Spinal cord (tissue), 9 donors: ENCODE measurements at regions not wholly inside any gene's neighbourhood (a gene's known extent, or its start where the extent isn't known, plus 50 kb on each side); places are given as distances from the start of the nearest gene placed in this dataset.

Source experiments
- DNase-seq, 6 donors: peaks; one replicate each; pipeline versions ENCODE4 v3.0.0 to v3.0.0-alpha.2; 2013 to 2015; ENCODE audit warnings: low spot score in 6 of 6, low read depth in 4 of 6
- H3K27ac ChIP-seq: one replicate; pipeline ENCODE4 v1.5.1; 2013; ENCODE audit warnings: low read depth, low read length, control low read depth
- H3K27me3 ChIP-seq: one replicate; pipeline ENCODE4 v1.6.1; 2013; ENCODE audit warnings: low read length; ENCODE audit not compliant: control insufficient read depth, insufficient read depth
- H3K36me3 ChIP-seq: one replicate; pipeline ENCODE4 v1.6.1; 2013; ENCODE audit warnings: low read length; ENCODE audit not compliant: control insufficient read depth, insufficient read depth
- H3K4me1 ChIP-seq: one replicate; pipeline ENCODE4 v1.6.1; 2013; ENCODE audit warnings: low read length; ENCODE audit not compliant: control insufficient read depth, insufficient read depth
- H3K4me3 ChIP-seq: one replicate; pipeline ENCODE4 v1.5.1; 2013; ENCODE audit warnings: low read depth, low read length, control low read depth
- H3K9me3 ChIP-seq: one replicate; pipeline ENCODE4 v1.6.1; 2013; ENCODE audit warnings: low read length; ENCODE audit not compliant: control insufficient read depth, insufficient read depth
- WGBS: methylation state at CpG from one replicate; pipeline ENCODE4 v1.1.5; 2013; ENCODE audit warnings: missing lambda C conversion rate; ENCODE audit not compliant: insufficient coverage; 5-methylcytosine and 5-hydroxymethylcytosine counted together
- donor health status: healthy.

- no peaks in the 10 kb centered on the region for H3K4me1 ChIP-seq
- DNase-seq = no peak
- H3K27ac ChIP-seq = no peak overlapping the region
- no peaks in the 10 kb centered on the region for H3K36me3 ChIP-seq
- 93% methylated on average over 2 of the region's 3 CpGs for WGBS
- H3K4me3 ChIP-seq = no peak overlapping the region
- H3K27me3 ChIP-seq = no peaks in the 10 kb centered on the region
- H3K9me3 ChIP-seq = no peaks in the 10 kb centered on the region
Measured at GRCh38 chr10:23813687-23814086, 374.8 kb downstream of the OTUD1 start.

GRCh38 chr10:23818484-23818883 lies 379.6 kb downstream of the OTUD1 start:
- H3K4me1 ChIP-seq = no peaks in the 10 kb centered on the region
- H3K4me3 ChIP-seq = no peak overlapping the region
- H3K27ac ChIP-seq = no peak overlapping the region
- no peaks in the 10 kb centered on the region for H3K9me3 ChIP-seq
- no CpG with 5 or more reads among the region's 3 CpGs for WGBS
- H3K27me3 ChIP-seq = no peaks in the 10 kb centered on the region
- H3K36me3 ChIP-seq = no peaks in the 10 kb centered on the region
- no peak for DNase-seq

- DNase-seq = peak in 1 of 6 donors; percentile 57
- Histone ChIP-seq H3K36me3 (no peaks in the 10 kb centered on the region), H3K4me3 (no peak overlapping the region), H3K9me3 (no peaks in the 10 kb centered on the region), H3K4me1 (no peaks in the 10 kb centered on the region), H3K27me3 (no peaks in the 10 kb centered on the region), H3K27ac (no peak overlapping the region)
- WGBS = no CpG with 5 or more reads among the region's 3 CpGs
Measured at GRCh38 chr10:23820792-23821191, 381.9 kb downstream of the OTUD1 start.

- no peaks in the 10 kb centered on the region for H3K9me3 ChIP-seq
- no peak for DNase-seq
- WGBS = 100% methylated on average over 1 of the region's 4 CpGs
Measured at GRCh38 chr10:23824822-23825221, 384.1 kb upstream of the KIAA1217 start.

GRCh38 chr10:23826421-23826820 lies 382.5 kb upstream of the KIAA1217 start:
- Histone ChIP-seq H3K27me3 (no peaks in the 10 kb centered on the region), H3K4me3 (no peak overlapping the region), H3K36me3 (no peaks in the 10 kb centered on the region), H3K9me3 (no peaks in the 10 kb centered on the region), H3K27ac (no peak overlapping the region), H3K4me1 (peaks cover 2% of the 10 kb centered on the region)
- peak in 1 of 6 donors; percentile 44 for DNase-seq
- WGBS = 44% methylated on average over 8 of the region's 9 CpGs

More at GRCh38 chr10:23824822-23825221, 384.1 kb upstream of the KIAA1217 start:
- Histone ChIP-seq H3K27me3 (no peaks in the 10 kb centered on the region), H3K27ac (no peak overlapping the region), H3K36me3 (no peaks in the 10 kb centered on the region), H3K4me1 (peaks cover 2% of the 10 kb centered on the region), H3K4me3 (no peak overlapping the region)

- H3K4me1 ChIP-seq = peaks cover 2% of the 10 kb centered on the region
- no peaks in the 10 kb centered on the region for H3K27me3 ChIP-seq
- no peak for DNase-seq
- H3K36me3 ChIP-seq = no peaks in the 10 kb centered on the region
- H3K9me3 ChIP-seq = no peaks in the 10 kb centered on the region
- WGBS = no CpG with 5 or more reads among the region's 2 CpGs
- H3K4me3 ChIP-seq = no peak overlapping the region
- H3K27ac ChIP-seq = no peak overlapping the region
Measured at GRCh38 chr10:23829556-23829955, 379.4 kb upstream of the KIAA1217 start.

- H3K27ac ChIP-seq = no peak overlapping the region
- H3K9me3 ChIP-seq = no peaks in the 10 kb centered on the region
- H3K4me3 ChIP-seq = no peak overlapping the region
- H3K4me1 ChIP-seq = no peaks in the 10 kb centered on the region
- H3K36me3 ChIP-seq = no peaks in the 10 kb centered on the region
- no peaks in the 10 kb centered on the region for H3K27me3 ChIP-seq
- no peak for DNase-seq
Measured at GRCh38 chr10:23834091-23834490, 374.8 kb upstream of the KIAA1217 start.

- Histone ChIP-seq H3K4me3 (no peak overlapping the region), H3K4me1 (no peaks in the 10 kb centered on the region), H3K9me3 (no peaks in the 10 kb centered on the region), H3K36me3 (no peaks in the 10 kb centered on the region), H3K27ac (no peak overlapping the region), H3K27me3 (no peaks in the 10 kb centered on the region)
- WGBS = no CpG with 5 or more reads among the region's 2 CpGs
- DNase-seq = no peak
Measured at GRCh38 chr10:23850631-23851030, 358.3 kb upstream of the KIAA1217 start.

- H3K36me3 ChIP-seq = no peaks in the 10 kb centered on the region
- WGBS = no CpG with 5 or more reads among the region's 1 CpG
- no peak overlapping the region for H3K27ac ChIP-seq
- no peaks in the 10 kb centered on the region for H3K27me3 ChIP-seq
- no peak overlapping the region for H3K4me3 ChIP-seq
- H3K9me3 ChIP-seq = no peaks in the 10 kb centered on the region
- H3K4me1 ChIP-seq = no peaks in the 10 kb centered on the region
- no peak for DNase-seq
Measured at GRCh38 chr10:23859598-23859997, 349.3 kb upstream of the KIAA1217 start.

GRCh38 chr10:23864631-23865147 lies 344.2 kb upstream of the KIAA1217 start:
- DNase-seq = no peak
- H3K36me3 ChIP-seq = no peaks in the 10 kb centered on the region
- H3K4me3 ChIP-seq = no peak overlapping the region
- no peaks in the 10 kb centered on the region for H3K27me3 ChIP-seq
- H3K4me1 ChIP-seq = no peaks in the 10 kb centered on the region
- H3K27ac ChIP-seq = no peak overlapping the region
- no peaks in the 10 kb centered on the region for H3K9me3 ChIP-seq
